Loucy (cell line): ENCODE measurements at regions not wholly inside any gene's neighbourhood (a gene's known extent, or its start where the extent isn't known, plus 50 kb on each side); places are given as distances from the start of the nearest gene placed in this dataset.

Experiments used
- EZH2phosphoT487 ChIP-seq: fragments of 200-600 bp; IDR thresholded peaks from 2 replicates; pipeline ENCODE4 v1.6.1; 2018; ENCODE audit warnings: antibody characterized with exemption, mild to moderate bottlenecking, moderate library complexity, borderline replicate concordance
- TF ChIP-seq, protein P1 (sequence below): fragments of 200-600 bp; sonication (generic); conservative IDR thresholded peaks from 2 replicates; pipeline ENCODE4 v1.5.1; 2014; ENCODE audit warnings: mild to moderate bottlenecking, antibody characterized with exemption, low read length

- TF ChIP-seq, protein P1, sequence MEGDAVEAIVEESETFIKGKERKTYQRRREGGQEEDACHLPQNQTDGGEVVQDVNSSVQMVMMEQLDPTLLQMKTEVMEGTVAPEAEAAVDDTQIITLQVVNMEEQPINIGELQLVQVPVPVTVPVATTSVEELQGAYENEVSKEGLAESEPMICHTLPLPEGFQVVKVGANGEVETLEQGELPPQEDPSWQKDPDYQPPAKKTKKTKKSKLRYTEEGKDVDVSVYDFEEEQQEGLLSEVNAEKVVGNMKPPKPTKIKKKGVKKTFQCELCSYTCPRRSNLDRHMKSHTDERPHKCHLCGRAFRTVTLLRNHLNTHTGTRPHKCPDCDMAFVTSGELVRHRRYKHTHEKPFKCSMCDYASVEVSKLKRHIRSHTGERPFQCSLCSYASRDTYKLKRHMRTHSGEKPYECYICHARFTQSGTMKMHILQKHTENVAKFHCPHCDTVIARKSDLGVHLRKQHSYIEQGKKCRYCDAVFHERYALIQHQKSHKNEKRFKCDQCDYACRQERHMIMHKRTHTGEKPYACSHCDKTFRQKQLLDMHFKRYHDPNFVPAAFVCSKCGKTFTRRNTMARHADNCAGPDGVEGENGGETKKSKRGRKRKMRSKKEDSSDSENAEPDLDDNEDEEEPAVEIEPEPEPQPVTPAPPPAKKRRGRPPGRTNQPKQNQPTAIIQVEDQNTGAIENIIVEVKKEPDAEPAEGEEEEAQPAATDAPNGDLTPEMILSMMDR, result no peak
- no peak for TF ChIP-seq EZH2phosphoT487
Observed at GRCh38 chr4:81634165-81634564, 162.5 kb upstream of the RASGEF1B start.
